ENCODE measurements at regions not wholly inside any gene's neighbourhood (a gene's known extent, or its start where the extent isn't known, plus 50 kb on each side); places are given as distances from the start of the nearest gene placed in this dataset.
"Not testable (repeated sequence)": the region's sequence is repeated elsewhere in the genome, so short reads cannot be mapped to it uniquely, and the experiment has no call there.

GRCh38 chr3:197454841-197455240 lies 100.9 kb downstream of the BDH1 start:
- TF ChIP-seq, protein P1, sequence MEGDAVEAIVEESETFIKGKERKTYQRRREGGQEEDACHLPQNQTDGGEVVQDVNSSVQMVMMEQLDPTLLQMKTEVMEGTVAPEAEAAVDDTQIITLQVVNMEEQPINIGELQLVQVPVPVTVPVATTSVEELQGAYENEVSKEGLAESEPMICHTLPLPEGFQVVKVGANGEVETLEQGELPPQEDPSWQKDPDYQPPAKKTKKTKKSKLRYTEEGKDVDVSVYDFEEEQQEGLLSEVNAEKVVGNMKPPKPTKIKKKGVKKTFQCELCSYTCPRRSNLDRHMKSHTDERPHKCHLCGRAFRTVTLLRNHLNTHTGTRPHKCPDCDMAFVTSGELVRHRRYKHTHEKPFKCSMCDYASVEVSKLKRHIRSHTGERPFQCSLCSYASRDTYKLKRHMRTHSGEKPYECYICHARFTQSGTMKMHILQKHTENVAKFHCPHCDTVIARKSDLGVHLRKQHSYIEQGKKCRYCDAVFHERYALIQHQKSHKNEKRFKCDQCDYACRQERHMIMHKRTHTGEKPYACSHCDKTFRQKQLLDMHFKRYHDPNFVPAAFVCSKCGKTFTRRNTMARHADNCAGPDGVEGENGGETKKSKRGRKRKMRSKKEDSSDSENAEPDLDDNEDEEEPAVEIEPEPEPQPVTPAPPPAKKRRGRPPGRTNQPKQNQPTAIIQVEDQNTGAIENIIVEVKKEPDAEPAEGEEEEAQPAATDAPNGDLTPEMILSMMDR (IDR thresholded peaks at IDR 0.05; ENCODE audit: extremely low read depth in 1 of 2, insufficient read depth in 1 of 2, low read depth in 1 of 2, low read length in 2 of 2) = not testable (repeated sequence)
- TF ChIP-seq POLR2AphosphoS5 (IDR thresholded peaks at IDR 0.05; ENCODE audit: insufficient read depth, low read depth, low read length); MYC (IDR thresholded peaks at IDR 0.05; ENCODE audit: low read depth, low read length); MAX (IDR thresholded peaks at IDR 0.05; ENCODE audit: insufficient read depth, insufficient read length); POLR2A (IDR thresholded peaks at IDR 0.05; ENCODE audit: low read depth, low read length); EZH2 (IDR thresholded peaks at IDR 0.05; ENCODE audit: borderline replicate concordance, low read depth, low read length, severe bottlenecking); FOS (IDR thresholded peaks at IDR 0.05; ENCODE audit: borderline replicate concordance, insufficient read depth, low read length): not testable (repeated sequence)

Data from endothelial cell of umbilical vein (primary cell).